HAP-1 (cell line): ENCODE measurements at regions not wholly inside any gene's neighbourhood (a gene's known extent, or its start where the extent isn't known, plus 50 kb on each side); places are given as distances from the start of the nearest gene placed in this dataset.

Experiments
- DNase-seq, 2 experiments: peaks; one replicate each; pipeline ENCODE4 v3.0.0-alpha.2; 2016 to 2020; ENCODE audit warnings: low spot score in 2 of 2
- H3K27me3 ChIP-seq: fragments of 250-450 bp; sonication (Bioruptor Pico); 2 replicates; pipeline ENCODE4 v1.5.1; 2020; ENCODE audit warnings: low read depth, mild to moderate bottlenecking, moderate library complexity
- H3K36me3 ChIP-seq: fragments of 250-450 bp; sonication (Bioruptor Pico); replicated peaks from 2 replicates; pipeline ENCODE4 v1.5.1; 2020; ENCODE audit warnings: mild to moderate bottlenecking
- H3K4me1 ChIP-seq: fragments of 250-450 bp; sonication (Bioruptor Pico); 2 replicates; pipeline ENCODE4 v1.5.1; 2020; ENCODE audit warnings: mild to moderate bottlenecking
- H3K4me3 ChIP-seq: fragments of 250-450 bp; sonication (Bioruptor Pico); 2 replicates; pipeline ENCODE4 v1.5.1; 2020; ENCODE audit warnings: mild to moderate bottlenecking, moderate library complexity
- H3K9me3 ChIP-seq: fragments of 250-450 bp; sonication (Bioruptor Pico); 2 replicates; pipeline ENCODE4 v1.5.1; 2020; ENCODE audit warnings: mild to moderate bottlenecking, moderate library complexity
- in situ Hi-C: fragments of 300-500 bp; cut with MboI; formaldehyde crosslinking; loops from 3 replicates; pipeline ENCODE4 v1.14.3; 2020; ENCODE audit warnings: low sequenced_read_pairs, inconsistent platforms, mixed read lengths

GRCh38 chr11:70002433-70002832 is 75.7 kb upstream of the ANO1 start:
- in situ Hi-C loops, result no loop called here
- Histone ChIP-seq H3K36me3 (no peaks in the 10 kb centered on the region), H3K9me3 (no peaks in the 10 kb centered on the region), H3K4me3 (no peak overlapping the region), H3K27me3 (no peaks in the 10 kb centered on the region), H3K4me1 (no peaks in the 10 kb centered on the region)
- no peak for DNase-seq

GRCh38 chr11:70005107-70005818 is 72.9 kb upstream of the ANO1 start:
- DNase-seq, result no peak
- no peaks in the 10 kb centered on the region for H3K27me3 ChIP-seq

GRCh38 chr11:70007796-70008195 is 70.3 kb upstream of the ANO1 start:
- H3K27me3 ChIP-seq, result no peaks in the 10 kb centered on the region
- no peaks in the 10 kb centered on the region for H3K4me1 ChIP-seq
- no peak overlapping the region for H3K4me3 ChIP-seq
- H3K9me3 ChIP-seq, result no peaks in the 10 kb centered on the region
- no peaks in the 10 kb centered on the region for H3K36me3 ChIP-seq
- DNase-seq, result no peak
- in situ Hi-C loops, result no loop called here

More at GRCh38 chr11:70005107-70005818, 72.9 kb upstream of the ANO1 start:
- Histone ChIP-seq H3K36me3 (no peaks in the 10 kb centered on the region), H3K4me3 (no peak overlapping the region), H3K9me3 (no peaks in the 10 kb centered on the region), H3K4me1 (no peaks in the 10 kb centered on the region)
- in situ Hi-C loops, result no loop called here

DNA sequence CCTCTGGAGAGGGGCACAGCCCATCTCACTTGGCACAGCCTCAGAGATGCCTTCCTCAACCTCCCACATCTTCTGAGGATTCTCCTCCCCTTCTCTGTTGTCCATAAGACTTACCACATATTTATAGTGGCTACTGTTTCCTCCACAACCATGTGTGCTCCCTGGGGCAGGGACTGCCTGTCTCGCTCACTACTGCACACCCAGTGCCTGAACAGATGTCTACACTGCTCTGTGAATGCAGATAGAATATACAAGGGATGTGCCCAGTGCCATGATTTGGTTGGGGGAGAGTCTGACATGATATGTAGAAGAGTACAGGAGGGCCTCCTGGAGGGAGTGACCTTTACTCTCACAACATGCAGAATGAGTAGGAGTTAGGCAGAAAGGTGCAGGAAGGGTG is 67.3 kb upstream of the ANO1 start:
- no peaks in the 10 kb centered on the region for H3K9me3 ChIP-seq
- in situ Hi-C loops, result no loop called here
- no peaks in the 10 kb centered on the region for H3K4me1 ChIP-seq

GRCh38 chr11:70012134-70012733 is 65.9 kb upstream of the ANO1 start:
- Histone ChIP-seq H3K27me3 (no peaks in the 10 kb centered on the region), H3K4me1 (no peaks in the 10 kb centered on the region), H3K4me3 (no peak overlapping the region), H3K36me3 (no peaks in the 10 kb centered on the region), H3K9me3 (no peaks in the 10 kb centered on the region)
- in situ Hi-C loops, result no loop called here
- DNase-seq, result no peak

More for the DNA sequence above, 67.3 kb upstream of the ANO1 start:
- Histone ChIP-seq H3K36me3 (no peaks in the 10 kb centered on the region), H3K27me3 (no peaks in the 10 kb centered on the region), H3K4me3 (no peak overlapping the region)
- no peak for DNase-seq

DNA sequence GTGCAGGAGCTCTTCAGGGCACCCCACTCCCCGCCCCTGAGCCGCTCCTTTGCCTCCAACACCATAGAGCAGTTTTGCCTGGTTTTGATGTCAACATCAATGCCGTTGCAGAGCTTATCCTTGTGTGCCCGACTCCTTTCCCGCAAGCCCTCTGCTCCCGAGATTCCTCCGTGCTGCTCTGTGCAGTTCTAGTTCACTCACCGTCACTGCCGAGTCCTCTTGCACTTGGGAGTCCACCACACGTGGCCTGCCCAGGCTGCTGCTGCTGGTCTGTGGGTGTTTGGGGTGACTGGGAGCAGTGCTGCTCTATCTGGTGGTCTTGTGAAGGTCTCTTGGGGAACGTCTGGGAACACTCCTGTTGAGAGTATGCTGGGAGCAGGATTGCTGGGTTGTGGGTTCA is 63.8 kb upstream of the ANO1 start:
- Histone ChIP-seq H3K4me3 (no peak overlapping the region), H3K36me3 (no peaks in the 10 kb centered on the region), H3K9me3 (no peaks in the 10 kb centered on the region), H3K4me1 (no peaks in the 10 kb centered on the region), H3K27me3 (no peaks in the 10 kb centered on the region)
- DNase-seq, result no peak
- in situ Hi-C loops, result no loop called here

- no peak for DNase-seq
- Histone ChIP-seq H3K4me1 (no peaks in the 10 kb centered on the region), H3K4me3 (no peak overlapping the region)
Observed at GRCh38 chr11:70016666-70017367, 61.3 kb upstream of the ANO1 start.

GRCh38 chr11:70018816-70019215 is 59.3 kb upstream of the ANO1 start:
- H3K9me3 ChIP-seq, result no peaks in the 10 kb centered on the region
- H3K27me3 ChIP-seq, result no peaks in the 10 kb centered on the region
- no peaks in the 10 kb centered on the region for H3K4me1 ChIP-seq
- DNase-seq, result no peak
- in situ Hi-C loops, result no loop called here
- no peak overlapping the region for H3K4me3 ChIP-seq
- no peaks in the 10 kb centered on the region for H3K36me3 ChIP-seq

More at GRCh38 chr11:70016666-70017367, 61.3 kb upstream of the ANO1 start:
- Histone ChIP-seq H3K9me3 (no peaks in the 10 kb centered on the region), H3K36me3 (no peaks in the 10 kb centered on the region), H3K27me3 (no peaks in the 10 kb centered on the region)
- in situ Hi-C loops, result no loop called here

DNA sequence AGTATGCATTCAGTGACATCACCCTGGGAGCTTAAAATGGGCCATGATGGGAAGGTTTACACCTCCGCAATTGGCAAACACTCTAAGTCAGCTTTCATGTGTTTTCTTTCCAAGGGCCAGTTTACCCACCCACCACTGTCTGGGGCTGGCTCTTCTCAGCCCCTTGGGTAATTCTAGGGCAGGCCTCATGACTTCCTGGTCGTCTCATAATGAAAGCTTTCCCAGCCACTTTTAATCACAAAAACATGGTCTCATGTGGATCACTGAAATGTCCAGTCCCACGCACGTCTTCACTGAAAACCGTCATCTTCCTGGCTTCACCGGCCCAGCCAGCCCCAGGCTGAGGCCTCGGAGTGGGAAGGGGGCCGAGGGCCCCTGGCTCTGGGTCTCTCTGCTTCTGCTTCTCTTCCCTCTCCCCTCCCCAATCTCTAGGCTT is 58.5 kb upstream of the ANO1 start:
- Histone ChIP-seq H3K9me3 (no peaks in the 10 kb centered on the region), H3K36me3 (no peaks in the 10 kb centered on the region), H3K27me3 (no peaks in the 10 kb centered on the region), H3K4me1 (no peaks in the 10 kb centered on the region), H3K4me3 (no peak overlapping the region)
- no peak for DNase-seq
- in situ Hi-C loops, result no loop called here

GRCh38 chr11:70020336-70021214 is 57.5 kb upstream of the ANO1 start:
- Histone ChIP-seq H3K27me3 (no peaks in the 10 kb centered on the region), H3K36me3 (no peaks in the 10 kb centered on the region), H3K4me1 (no peaks in the 10 kb centered on the region), H3K4me3 (no peak overlapping the region), H3K9me3 (no peaks in the 10 kb centered on the region)
- no peak for DNase-seq
- in situ Hi-C loops, result no loop called here

- no peaks in the 10 kb centered on the region for H3K36me3 ChIP-seq
- H3K4me3 ChIP-seq, result no peak overlapping the region
- H3K27me3 ChIP-seq, result no peaks in the 10 kb centered on the region
- no peaks in the 10 kb centered on the region for H3K4me1 ChIP-seq
- DNase-seq, result no peak
- no peaks in the 10 kb centered on the region for H3K9me3 ChIP-seq
- in situ Hi-C loops, result no loop called here
Observed at GRCh38 chr11:70021586-70021985, 56.5 kb upstream of the ANO1 start.

GRCh38 chr11:70024036-70024772 is 53.9 kb upstream of the ANO1 start:
- in situ Hi-C loops, result no loop called here
- no peaks in the 10 kb centered on the region for H3K9me3 ChIP-seq
- no peaks in the 10 kb centered on the region for H3K36me3 ChIP-seq
- H3K4me3 ChIP-seq, result no peak overlapping the region
- no peaks in the 10 kb centered on the region for H3K27me3 ChIP-seq
- no peak for DNase-seq
- H3K4me1 ChIP-seq, result no peaks in the 10 kb centered on the region

GRCh38 chr11:70024773-70025045 is 53.4 kb upstream of the ANO1 start:
- in situ Hi-C loops, result no loop called here
- no peaks in the 10 kb centered on the region for H3K4me1 ChIP-seq
- no peak for DNase-seq
- no peaks in the 10 kb centered on the region for H3K36me3 ChIP-seq
- no peaks in the 10 kb centered on the region for H3K9me3 ChIP-seq
- H3K27me3 ChIP-seq, result no peaks in the 10 kb centered on the region
- H3K4me3 ChIP-seq, result no peak overlapping the region
